ENCODE measurements at regions not wholly inside any gene's neighbourhood (a gene's known extent, or its start where the extent isn't known, plus 50 kb on each side); places are given as distances from the start of the nearest gene placed in this dataset.

GRCh38 chr5:8528106-8528505 lies 659.2 kb downstream of the MTRR start:
- intact Hi-C loops (cut with DNase I), result no loop called here
- 38 to 51% (median 44%) methylated on average over 4 of the region's 4 CpGs for WGBS, 4 donors
- no peaks in the 10 kb centered on the region for H3K27me3 ChIP-seq
- no peaks in the 10 kb centered on the region for H3K9me3 ChIP-seq
- ATAC-seq, result no peak
- no peak for DNase-seq
- no peak overlapping the region for H3K4me3 ChIP-seq
- H3K4me1 ChIP-seq, result no peaks in the 10 kb centered on the region
- H3K27ac ChIP-seq, result no peak overlapping the region
- no peaks in the 10 kb centered on the region for H3K36me3 ChIP-seq
- TF ChIP-seq POLR2A (IDR thresholded peaks at IDR 0.05), result no peak
- TF ChIP-seq CTCF (IDR thresholded peaks at IDR 0.05), result no peak

DNA sequence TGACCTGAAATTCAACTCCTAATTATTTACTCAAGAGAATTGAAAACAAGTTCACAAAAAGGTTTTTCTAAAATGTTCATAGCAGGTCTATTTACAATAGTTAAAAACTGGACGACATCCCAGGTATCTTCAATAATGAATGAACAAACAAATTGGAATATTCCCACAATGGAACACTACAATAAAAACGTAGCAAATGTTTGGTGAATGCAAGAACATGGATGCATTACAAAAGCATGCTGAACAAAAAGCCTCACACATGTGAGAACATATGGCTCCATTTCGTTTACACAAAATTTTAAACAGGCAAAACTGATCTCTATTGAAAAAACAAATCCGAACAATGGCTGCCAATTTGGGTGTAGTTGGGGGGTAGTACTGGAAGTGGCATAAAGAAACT lies 669.9 kb downstream of the MTRR start:
- TF ChIP-seq CTCF (IDR thresholded peaks at IDR 0.05) (no peak), POLR2A (IDR thresholded peaks at IDR 0.05) (no peak)
- Histone ChIP-seq H3K4me3 (no peak overlapping the region), H3K4me1 (no peaks in the 10 kb centered on the region), H3K9me3 (no peaks in the 10 kb centered on the region), H3K27ac (no peak overlapping the region), H3K36me3 (no peaks in the 10 kb centered on the region), H3K27me3 (no peaks in the 10 kb centered on the region)
- ATAC-seq (no peak), DNase-seq (no peak)
- 51 to 69% (median 53%) methylated on average over 4 of the region's 4 CpGs for WGBS, 4 donors
- intact Hi-C loops (cut with DNase I), result no loop called here

DNA sequence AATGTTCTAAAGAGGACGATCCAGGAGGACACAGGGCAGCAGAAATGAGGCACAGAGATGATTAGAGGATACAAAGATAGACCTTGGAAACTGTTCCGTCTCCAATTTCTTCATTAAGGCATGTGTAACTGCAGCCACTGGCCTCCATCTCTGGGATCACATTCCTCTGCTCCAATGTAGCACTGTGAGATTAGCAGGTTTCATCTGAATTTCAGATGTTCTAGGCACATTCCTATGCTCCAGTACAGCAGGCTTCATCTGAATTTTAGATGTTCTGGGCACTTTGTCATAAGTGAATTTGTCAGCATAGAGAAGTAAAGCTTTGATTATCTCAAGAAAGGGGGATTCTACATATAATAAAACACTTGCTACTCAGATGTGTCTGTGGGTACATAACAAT lies 671.4 kb downstream of the MTRR start:
- no peak overlapping the region for H3K27ac ChIP-seq
- intact Hi-C loops (cut with DNase I), result no loop called here
- H3K36me3 ChIP-seq, result no peaks in the 10 kb centered on the region
- 64 to 71% (median 68%) methylated on average over 2 of the region's 2 CpGs for WGBS, 4 donors
- H3K27me3 ChIP-seq, result no peaks in the 10 kb centered on the region
- no peaks in the 10 kb centered on the region for H3K4me1 ChIP-seq
- no peak for DNase-seq
- TF ChIP-seq CTCF (IDR thresholded peaks at IDR 0.05), result no peak
- no peak for TF ChIP-seq POLR2A (IDR thresholded peaks at IDR 0.05)
- H3K4me3 ChIP-seq, result no peak overlapping the region
- ATAC-seq, result no peak
- no peaks in the 10 kb centered on the region for H3K9me3 ChIP-seq

DNA sequence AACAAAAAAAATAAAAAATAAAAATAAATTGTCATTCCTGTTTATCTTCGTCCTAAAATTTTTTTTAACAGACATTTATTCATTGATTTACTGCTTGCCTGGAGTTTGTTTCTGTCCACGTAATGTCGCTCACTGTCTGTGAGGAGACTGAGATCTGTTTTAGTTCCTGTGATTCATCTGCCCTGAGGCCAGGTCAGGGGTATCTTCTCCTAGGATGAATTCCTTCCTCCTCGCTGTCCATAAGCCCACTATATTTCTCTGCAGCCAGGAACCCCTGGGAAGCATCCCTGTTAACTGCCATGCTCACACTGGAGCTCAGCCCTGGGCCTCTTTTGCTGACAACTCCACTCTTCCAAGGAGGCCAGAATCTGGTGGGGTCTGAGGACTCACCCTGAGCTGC lies 682.0 kb downstream of the MTRR start:
- no peak for DNase-seq
- TF ChIP-seq CTCF (IDR thresholded peaks at IDR 0.05), result no peak
- TF ChIP-seq POLR2A (IDR thresholded peaks at IDR 0.05), result no peak
- WGBS, 4 donors, result 78 to 83% (median 81%) methylated on average over 4 of the region's 4 CpGs
- H3K27me3 ChIP-seq, result no peaks in the 10 kb centered on the region
- H3K4me3 ChIP-seq, result no peak overlapping the region
- no peaks in the 10 kb centered on the region for H3K4me1 ChIP-seq
- no peaks in the 10 kb centered on the region for H3K36me3 ChIP-seq
- no peak overlapping the region for H3K27ac ChIP-seq
- no peak for ATAC-seq
- intact Hi-C loops (cut with DNase I), result no loop called here
- peaks cover 0 to 33% (median 17%) of the 10 kb centered on the region in 12 donors for H3K9me3 ChIP-seq

Measured in heart left ventricle (tissue), 16 donors.